Neural crest cell (in vitro differentiated cells): ENCODE measurements at regions not wholly inside any gene's neighbourhood (a gene's known extent, or its start where the extent isn't known, plus 50 kb on each side); places are given as distances from the start of the nearest gene placed in this dataset.

Experiments used
- DNase-seq: peaks from one replicate; pipeline ENCODE4 v3.0.0; 2021; ENCODE audit warnings: low read depth, mixed read lengths, low spot score
- H3K27ac Mint-ChIP-seq: one replicate; pipeline ENCODE4 v1.8.0; 2021; ENCODE audit warnings: mild to moderate bottlenecking, mixed read lengths; ENCODE audit not compliant: unreplicated experiment
- H3K27me3 Mint-ChIP-seq: 2 replicates; pipeline ENCODE4 v1.8.0; 2021; ENCODE audit warnings: low read depth, mild to moderate bottlenecking, mixed read lengths
- H3K36me3 Mint-ChIP-seq: 2 replicates; pipeline ENCODE4 v1.8.0; 2021; ENCODE audit warnings: low read depth, mild to moderate bottlenecking, mixed read lengths
- H3K4me1 Mint-ChIP-seq: 2 replicates; pipeline ENCODE4 v1.8.0; 2021; ENCODE audit warnings: mixed read lengths
- H3K4me3 Mint-ChIP-seq: one replicate; pipeline ENCODE4 v1.8.0; 2021; ENCODE audit warnings: mild to moderate bottlenecking, mixed read lengths
- H3K9me3 Mint-ChIP-seq: 2 replicates; pipeline ENCODE4 v1.8.0; 2021; ENCODE audit warnings: mixed read lengths
- CTCF ChIP-seq: fragments of 200-600 bp; sonication (generic); conservative IDR thresholded peaks from 2 replicates; pipeline ENCODE4 v1.5.0; 2021; ENCODE audit warnings: antibody characterized with exemption, mild to moderate bottlenecking

- Mint-ChIP-seq H3K4me1 (no peaks in the 10 kb centered on the region), H3K27me3 (peaks cover 5% of the 10 kb centered on the region), H3K9me3 (no peaks in the 10 kb centered on the region), H3K4me3 (no peak overlapping the region), H3K36me3 (no peaks in the 10 kb centered on the region), H3K27ac (no peak overlapping the region)
- TF ChIP-seq CTCF, result no peak
- no peak for DNase-seq
Measured at GRCh38 chr15:85847031-85847430, 52.3 kb upstream of the KLHL25 start.

- Mint-ChIP-seq H3K9me3 (no peaks in the 10 kb centered on the region), H3K27me3 (peaks cover 5% of the 10 kb centered on the region), H3K36me3 (no peaks in the 10 kb centered on the region), H3K4me3 (no peak overlapping the region), H3K27ac (no peak overlapping the region), H3K4me1 (peaks cover 5% of the 10 kb centered on the region)
- TF ChIP-seq CTCF, result no peak
- DNase-seq, result no peak
Measured at GRCh38 chr15:85849946-85850345, 55.2 kb upstream of the KLHL25 start.

- Mint-ChIP-seq H3K4me3 (no peak overlapping the region), H3K4me1 (peaks cover 5% of the 10 kb centered on the region), H3K27me3 (peaks cover 18% of the 10 kb centered on the region), H3K9me3 (no peaks in the 10 kb centered on the region), H3K36me3 (no peaks in the 10 kb centered on the region), H3K27ac (no peak overlapping the region)
- TF ChIP-seq CTCF, result no peak
- DNase-seq, result no peak
Measured at GRCh38 chr15:85852969-85853368, 58.2 kb upstream of the KLHL25 start.

GRCh38 chr15:85854345-85855097, 59.8 kb upstream of the KLHL25 start:
- H3K27ac Mint-ChIP-seq, result no peak overlapping the region
- H3K4me1 Mint-ChIP-seq, result peaks cover 11% of the 10 kb centered on the region
- peak; percentile 91 for TF ChIP-seq CTCF
- H3K4me3 Mint-ChIP-seq, result no peak overlapping the region
- H3K27me3 Mint-ChIP-seq, result peaks cover 28% of the 10 kb centered on the region
- DNase-seq, result peak; percentile 49
- no peaks in the 10 kb centered on the region for H3K9me3 Mint-ChIP-seq
- no peaks in the 10 kb centered on the region for H3K36me3 Mint-ChIP-seq

- H3K27me3 Mint-ChIP-seq, result peaks cover 33% of the 10 kb centered on the region
- DNase-seq, result peak; percentile 84
- H3K27ac Mint-ChIP-seq, result no peak overlapping the region
- peaks cover 11% of the 10 kb centered on the region for H3K4me1 Mint-ChIP-seq
- H3K36me3 Mint-ChIP-seq, result no peaks in the 10 kb centered on the region
- H3K9me3 Mint-ChIP-seq, result no peaks in the 10 kb centered on the region
- peak overlapping the region; percentile 64 for H3K4me3 Mint-ChIP-seq
- peak; percentile 91 for TF ChIP-seq CTCF
Measured at GRCh38 chr15:85858586-85859375, 64.1 kb upstream of the KLHL25 start.
